ENCODE measurements at regions not wholly inside any gene's neighbourhood (a gene's known extent, or its start where the extent isn't known, plus 50 kb on each side); places are given as distances from the start of the nearest gene placed in this dataset.

- H3K4me3 Mint-ChIP-seq: no peak overlapping the region
- ChIA-PET CTCF (no interaction called here), POLR2A (no interaction called here)
- no peak for ATAC-seq
- no peaks in the 10 kb centered on the region for H3K4me1 Mint-ChIP-seq (ENCODE audit: low read depth)
- H3K9me3 Mint-ChIP-seq (ENCODE audit: insufficient read depth): no peaks in the 10 kb centered on the region
- no peak for DNase-seq
- H3K27ac Mint-ChIP-seq: no peak overlapping the region
- peaks cover 9% of the 10 kb centered on the region for H3K27me3 Mint-ChIP-seq (ENCODE audit: low read depth)
- no peaks in the 10 kb centered on the region for H3K36me3 Mint-ChIP-seq (ENCODE audit: low read depth)
Observed at GRCh38 chr1:90557706-90558105, 159.4 kb downstream of the BARHL2 start.

- Mint-ChIP-seq H3K27ac (no peak overlapping the region), H3K4me3 (no peak overlapping the region), H3K9me3 (ENCODE audit: insufficient read depth) (no peaks in the 10 kb centered on the region), H3K36me3 (ENCODE audit: low read depth) (no peaks in the 10 kb centered on the region), H3K27me3 (ENCODE audit: low read depth) (peaks cover 4% of the 10 kb centered on the region), H3K4me1 (ENCODE audit: low read depth) (no peaks in the 10 kb centered on the region)
- ChIA-PET CTCF (no interaction called here), POLR2A (no interaction called here)
- ATAC-seq: no peak
- DNase-seq: no peak
Observed at GRCh38 chr1:90550626-90551406, 166.3 kb downstream of the BARHL2 start.

GRCh38 chr1:90544356-90544755 lies 172.7 kb downstream of the BARHL2 start:
- ChIA-PET CTCF (no interaction called here), POLR2A (no interaction called here)
- no peaks in the 10 kb centered on the region for H3K9me3 Mint-ChIP-seq (ENCODE audit: insufficient read depth)
- H3K36me3 Mint-ChIP-seq (ENCODE audit: low read depth): no peaks in the 10 kb centered on the region
- H3K27me3 Mint-ChIP-seq (ENCODE audit: low read depth): no peaks in the 10 kb centered on the region
- H3K27ac Mint-ChIP-seq: no peak overlapping the region
- DNase-seq (no peak), ATAC-seq (no peak)
- no peak overlapping the region for H3K4me3 Mint-ChIP-seq
- no peaks in the 10 kb centered on the region for H3K4me1 Mint-ChIP-seq (ENCODE audit: low read depth)

- Mint-ChIP-seq H3K27ac (no peak overlapping the region), H3K4me1 (ENCODE audit: low read depth) (no peaks in the 10 kb centered on the region)
Observed at GRCh38 chr1:90537606-90538362, 179.3 kb downstream of the BARHL2 start.

GRCh38 chr1:90534663-90535295 lies 182.3 kb downstream of the BARHL2 start:
- CTCF ChIA-PET: no interaction called here
- peaks cover 5% of the 10 kb centered on the region for H3K27me3 Mint-ChIP-seq (ENCODE audit: low read depth)
- POLR2A ChIA-PET: no interaction called here
- no peaks in the 10 kb centered on the region for H3K9me3 Mint-ChIP-seq (ENCODE audit: insufficient read depth)
- H3K4me3 Mint-ChIP-seq: no peak overlapping the region
- no peaks in the 10 kb centered on the region for H3K4me1 Mint-ChIP-seq (ENCODE audit: low read depth)
- DNase-seq: no peak
- no peaks in the 10 kb centered on the region for H3K36me3 Mint-ChIP-seq (ENCODE audit: low read depth)
- ATAC-seq: no peak
- no peak overlapping the region for H3K27ac Mint-ChIP-seq

More at GRCh38 chr1:90537606-90538362, 179.3 kb downstream of the BARHL2 start:
- ChIA-PET POLR2A (no interaction called here), CTCF (no interaction called here)
- H3K9me3 Mint-ChIP-seq (ENCODE audit: insufficient read depth): no peaks in the 10 kb centered on the region
- no peak for DNase-seq
- H3K4me3 Mint-ChIP-seq: no peak overlapping the region
- H3K36me3 Mint-ChIP-seq (ENCODE audit: low read depth): no peaks in the 10 kb centered on the region
- peaks cover 2% of the 10 kb centered on the region for H3K27me3 Mint-ChIP-seq (ENCODE audit: low read depth)
- ATAC-seq: no peak

GRCh38 chr1:90534116-90534515 lies 183.0 kb downstream of the BARHL2 start:
- ChIA-PET POLR2A (no interaction called here), CTCF (no interaction called here)
- DNase-seq (no peak), ATAC-seq (no peak)
- H3K27ac Mint-ChIP-seq: no peak overlapping the region
- H3K4me1 Mint-ChIP-seq (ENCODE audit: low read depth): no peaks in the 10 kb centered on the region
- H3K27me3 Mint-ChIP-seq (ENCODE audit: low read depth): peaks cover 6% of the 10 kb centered on the region
- no peaks in the 10 kb centered on the region for H3K9me3 Mint-ChIP-seq (ENCODE audit: insufficient read depth)
- H3K36me3 Mint-ChIP-seq (ENCODE audit: low read depth): no peaks in the 10 kb centered on the region
- H3K4me3 Mint-ChIP-seq: no peak overlapping the region

GRCh38 chr1:90526954-90527353 lies 190.1 kb downstream of the BARHL2 start:
- no peak overlapping the region for H3K27ac Mint-ChIP-seq
- CTCF ChIA-PET: no interaction called here
- H3K4me1 Mint-ChIP-seq (ENCODE audit: low read depth): no peaks in the 10 kb centered on the region
- no peaks in the 10 kb centered on the region for H3K9me3 Mint-ChIP-seq (ENCODE audit: insufficient read depth)
- H3K4me3 Mint-ChIP-seq: no peak overlapping the region
- peaks cover 5% of the 10 kb centered on the region for H3K27me3 Mint-ChIP-seq (ENCODE audit: low read depth)
- POLR2A ChIA-PET: no interaction called here
- no peak for ATAC-seq
- no peaks in the 10 kb centered on the region for H3K36me3 Mint-ChIP-seq (ENCODE audit: low read depth)
- DNase-seq: no peak

GRCh38 chr1:90522432-90522831 lies 194.7 kb downstream of the BARHL2 start:
- DNase-seq: no peak

GRCh38 chr1:90513956-90514355 lies 203.1 kb downstream of the BARHL2 start:
- POLR2A ChIA-PET: no interaction called here
- H3K4me1 Mint-ChIP-seq (ENCODE audit: low read depth): no peaks in the 10 kb centered on the region
- H3K36me3 Mint-ChIP-seq (ENCODE audit: low read depth): no peaks in the 10 kb centered on the region
- ATAC-seq (no peak), DNase-seq (no peak)
- H3K27ac Mint-ChIP-seq: no peak overlapping the region
- no peaks in the 10 kb centered on the region for H3K9me3 Mint-ChIP-seq (ENCODE audit: insufficient read depth)
- H3K4me3 Mint-ChIP-seq: no peak overlapping the region
- H3K27me3 Mint-ChIP-seq (ENCODE audit: low read depth): no peaks in the 10 kb centered on the region
- CTCF ChIA-PET: no interaction called here

More at GRCh38 chr1:90522432-90522831, 194.7 kb downstream of the BARHL2 start:
- no peaks in the 10 kb centered on the region for H3K36me3 Mint-ChIP-seq (ENCODE audit: low read depth)
- ChIA-PET CTCF (no interaction called here), POLR2A (no interaction called here)
- no peak overlapping the region for H3K27ac Mint-ChIP-seq
- H3K4me3 Mint-ChIP-seq: no peak overlapping the region
- H3K27me3 Mint-ChIP-seq (ENCODE audit: low read depth): no peaks in the 10 kb centered on the region
- ATAC-seq: no peak
- H3K4me1 Mint-ChIP-seq (ENCODE audit: low read depth): no peaks in the 10 kb centered on the region
- no peaks in the 10 kb centered on the region for H3K9me3 Mint-ChIP-seq (ENCODE audit: insufficient read depth)

- H3K9me3 Mint-ChIP-seq (ENCODE audit: insufficient read depth): no peaks in the 10 kb centered on the region
- no peaks in the 10 kb centered on the region for H3K27me3 Mint-ChIP-seq (ENCODE audit: low read depth)
- ChIA-PET POLR2A (no interaction called here), CTCF (no interaction called here)
- ATAC-seq (no peak), DNase-seq (no peak)
- H3K4me1 Mint-ChIP-seq (ENCODE audit: low read depth): no peaks in the 10 kb centered on the region
- no peak overlapping the region for H3K4me3 Mint-ChIP-seq
- no peaks in the 10 kb centered on the region for H3K36me3 Mint-ChIP-seq (ENCODE audit: low read depth)
- no peak overlapping the region for H3K27ac Mint-ChIP-seq
Observed at GRCh38 chr1:90512441-90512840, 204.7 kb downstream of the BARHL2 start.

- DNase-seq: no peak
- Mint-ChIP-seq H3K36me3 (ENCODE audit: low read depth) (no peaks in the 10 kb centered on the region), H3K27me3 (ENCODE audit: low read depth) (no peaks in the 10 kb centered on the region), H3K9me3 (ENCODE audit: insufficient read depth) (no peaks in the 10 kb centered on the region), H3K4me1 (ENCODE audit: low read depth) (no peaks in the 10 kb centered on the region), H3K27ac (no peak overlapping the region), H3K4me3 (no peak overlapping the region)
- ChIA-PET CTCF (no interaction called here), POLR2A (no interaction called here)
- no peak for ATAC-seq
Observed at GRCh38 chr1:90510143-90510542, 207.0 kb downstream of the BARHL2 start.

GRCh38 chr1:90509225-90510048 lies 207.7 kb downstream of the BARHL2 start:
- no peaks in the 10 kb centered on the region for H3K36me3 Mint-ChIP-seq (ENCODE audit: low read depth)
- no peak for DNase-seq
- no peak for ATAC-seq
- POLR2A ChIA-PET: no interaction called here
- no peak overlapping the region for H3K4me3 Mint-ChIP-seq
- no peaks in the 10 kb centered on the region for H3K4me1 Mint-ChIP-seq (ENCODE audit: low read depth)
- CTCF ChIA-PET: no interaction called here
- no peaks in the 10 kb centered on the region for H3K9me3 Mint-ChIP-seq (ENCODE audit: insufficient read depth)
- H3K27ac Mint-ChIP-seq: no peak overlapping the region
- H3K27me3 Mint-ChIP-seq (ENCODE audit: low read depth): no peaks in the 10 kb centered on the region
